ENCODE measurements at regions not wholly inside any gene's neighbourhood (a gene's known extent, or its start where the extent isn't known, plus 50 kb on each side); places are given as distances from the start of the nearest gene placed in this dataset.

DNA sequence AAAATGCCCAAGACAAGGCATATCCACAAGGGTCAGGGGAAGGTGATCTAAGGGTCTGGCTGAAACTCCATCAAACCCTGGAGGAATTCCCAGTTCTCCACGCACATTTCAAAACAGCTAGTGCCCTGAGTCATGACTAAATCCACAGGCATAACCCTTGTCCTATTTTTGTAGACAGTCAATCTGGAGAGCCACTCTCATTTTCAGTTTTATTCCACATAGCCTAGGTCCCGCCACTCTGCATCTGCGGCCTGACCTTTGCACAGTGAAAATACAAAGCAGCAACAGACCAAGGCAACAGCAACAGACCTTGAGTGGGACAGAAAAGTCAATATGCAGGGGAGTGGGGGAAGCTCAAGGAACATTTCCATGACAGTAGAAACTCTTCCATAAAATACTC, 201.4 kb upstream of the NPVF start:
- TF ChIP-seq POLR2A (IDR thresholded peaks at IDR 0.05; ENCODE audit: low read depth, low read length): no peak
- TF ChIP-seq SPI1 (IDR thresholded peaks at IDR 0.05; ENCODE audit: low read depth, low read length): no peak
- TF ChIP-seq TAF1 (IDR thresholded peaks at IDR 0.05; ENCODE audit: low read depth, low read length): no peak
- no peak for TF ChIP-seq POLR2AphosphoS5 (IDR thresholded peaks at IDR 0.05; ENCODE audit: low read depth, low read length)
- TF ChIP-seq POU2F2 (IDR thresholded peaks at IDR 0.05; ENCODE audit: low read depth, low read length): no peak
